ENCODE measurements at regions not wholly inside any gene's neighbourhood (a gene's known extent, or its start where the extent isn't known, plus 50 kb on each side); places are given as distances from the start of the nearest gene placed in this dataset.

- Histone ChIP-seq H3K27me3 (ENCODE audit: control insufficient read depth, insufficient read depth, low read length, poor library complexity, severe bottlenecking) (no peaks in the 10 kb centered on the region), H3K9me3 (ENCODE audit: control insufficient read depth, low read length) (peaks cover 22% of the 10 kb centered on the region), H3K4me1 (ENCODE audit: control insufficient read depth, insufficient read depth, low read length) (no peaks in the 10 kb centered on the region), H3K4me3 (ENCODE audit: low read length) (no peak overlapping the region), H3K9ac (ENCODE audit: extremely low read depth, low read length, poor library complexity, severe bottlenecking) (no peak overlapping the region), H3K27ac (ENCODE audit: low read depth, low read length) (no peak overlapping the region), H3K36me3 (ENCODE audit: control insufficient read depth, insufficient read depth, low read length) (no peaks in the 10 kb centered on the region)
- TF ChIP-seq CTCF (conservative IDR thresholded peaks at IDR 0.05): no peak
- WGBS, 2 experiments (ENCODE audit: insufficient coverage in 1 of 2, insufficient read length in 1 of 2): 81 to 82% methylated on average over 3 to 7 of the region's 7 CpGs
- H3K27me3 Mint-ChIP-seq (ENCODE audit: insufficient read depth): no peaks in the 10 kb centered on the region
- H3K27ac Mint-ChIP-seq: no peak overlapping the region
- no peak overlapping the region for H3K4me3 Mint-ChIP-seq
- H3K4me1 Mint-ChIP-seq: no peaks in the 10 kb centered on the region
- H3K36me3 Mint-ChIP-seq (ENCODE audit: low read depth): no peaks in the 10 kb centered on the region
- no peak for DNase-seq
- H3K9me3 Mint-ChIP-seq: peaks cover 87% of the 10 kb centered on the region
Observed at GRCh38 chr9:61674882-61675281, 485.0 kb downstream of the SPATA31A7 start.
